ENCODE measurements at regions not wholly inside any gene's neighbourhood (a gene's known extent, or its start where the extent isn't known, plus 50 kb on each side); places are given as distances from the start of the nearest gene placed in this dataset.

DNA sequence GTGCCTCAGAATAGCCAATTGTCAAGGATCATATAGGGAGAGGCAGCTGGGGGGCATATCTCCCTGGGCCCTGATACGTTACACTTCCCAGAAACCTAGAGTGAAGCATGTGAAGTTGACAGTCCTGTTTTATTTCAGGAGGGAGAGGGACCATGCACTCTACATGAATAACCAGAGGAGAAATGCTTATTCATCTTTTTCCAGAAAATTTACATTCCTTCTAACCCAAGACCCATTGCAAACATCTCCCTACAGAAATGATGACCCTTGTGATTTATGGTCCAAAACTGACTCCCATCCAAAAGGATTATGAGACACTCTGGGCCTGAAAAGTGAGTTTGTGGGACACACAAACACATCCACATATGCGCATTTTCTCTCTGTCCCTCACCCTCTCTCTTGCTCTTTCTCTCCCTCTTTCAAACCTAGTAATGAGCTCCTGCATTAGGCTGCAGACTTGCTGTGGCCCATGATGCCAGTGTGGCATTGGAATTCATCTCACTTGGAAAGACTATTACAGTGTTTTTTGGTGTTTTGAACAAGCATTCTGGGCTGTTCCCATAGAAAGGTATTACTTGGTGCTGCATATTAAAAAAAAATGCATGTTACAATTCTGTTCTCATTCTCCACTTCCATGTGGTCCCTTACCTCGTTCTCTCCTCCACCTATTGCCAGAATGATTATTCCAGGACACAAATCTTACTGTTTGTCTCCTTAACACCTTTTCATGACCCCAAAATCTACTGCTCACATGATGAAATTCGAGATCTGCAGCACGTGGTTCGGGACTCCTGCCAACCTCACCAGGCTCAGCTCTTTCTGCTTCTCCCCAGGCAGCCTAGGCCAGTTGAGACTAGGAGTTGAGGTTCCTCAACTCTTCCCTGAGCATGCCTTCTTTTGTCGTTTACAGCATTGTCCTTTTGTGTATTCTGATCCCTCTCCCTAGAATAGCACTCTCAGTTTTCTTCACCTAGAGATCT lies 451.3 kb upstream of the KLF4 start:
- H3K9me3 ChIP-seq, result no peaks in the 10 kb centered on the region
- H3K27ac ChIP-seq, result no peak overlapping the region
- 73 to 83% methylated on average over 7 of the region's 7 CpGs for WGBS, 2 donors
- no peaks in the 10 kb centered on the region for H3K36me3 ChIP-seq
- no peaks in the 10 kb centered on the region for H3K4me1 ChIP-seq
- no peak overlapping the region for H3K4me3 ChIP-seq
- H3K27me3 ChIP-seq, result no peaks in the 10 kb centered on the region
- TF ChIP-seq, protein P1, sequence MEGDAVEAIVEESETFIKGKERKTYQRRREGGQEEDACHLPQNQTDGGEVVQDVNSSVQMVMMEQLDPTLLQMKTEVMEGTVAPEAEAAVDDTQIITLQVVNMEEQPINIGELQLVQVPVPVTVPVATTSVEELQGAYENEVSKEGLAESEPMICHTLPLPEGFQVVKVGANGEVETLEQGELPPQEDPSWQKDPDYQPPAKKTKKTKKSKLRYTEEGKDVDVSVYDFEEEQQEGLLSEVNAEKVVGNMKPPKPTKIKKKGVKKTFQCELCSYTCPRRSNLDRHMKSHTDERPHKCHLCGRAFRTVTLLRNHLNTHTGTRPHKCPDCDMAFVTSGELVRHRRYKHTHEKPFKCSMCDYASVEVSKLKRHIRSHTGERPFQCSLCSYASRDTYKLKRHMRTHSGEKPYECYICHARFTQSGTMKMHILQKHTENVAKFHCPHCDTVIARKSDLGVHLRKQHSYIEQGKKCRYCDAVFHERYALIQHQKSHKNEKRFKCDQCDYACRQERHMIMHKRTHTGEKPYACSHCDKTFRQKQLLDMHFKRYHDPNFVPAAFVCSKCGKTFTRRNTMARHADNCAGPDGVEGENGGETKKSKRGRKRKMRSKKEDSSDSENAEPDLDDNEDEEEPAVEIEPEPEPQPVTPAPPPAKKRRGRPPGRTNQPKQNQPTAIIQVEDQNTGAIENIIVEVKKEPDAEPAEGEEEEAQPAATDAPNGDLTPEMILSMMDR (IDR thresholded peaks at IDR 0.05), result no peak
- TF ChIP-seq POLR2AphosphoS5 (IDR thresholded peaks at IDR 0.05) (no peak), POLR2A (IDR thresholded peaks at IDR 0.05) (no peak), EP300 (IDR thresholded peaks at IDR 0.05) (no peak)
- DNase-seq, result no peak
- no peak for ATAC-seq (ENCODE audit: low FRiP score in 2 of 2)

DNA sequence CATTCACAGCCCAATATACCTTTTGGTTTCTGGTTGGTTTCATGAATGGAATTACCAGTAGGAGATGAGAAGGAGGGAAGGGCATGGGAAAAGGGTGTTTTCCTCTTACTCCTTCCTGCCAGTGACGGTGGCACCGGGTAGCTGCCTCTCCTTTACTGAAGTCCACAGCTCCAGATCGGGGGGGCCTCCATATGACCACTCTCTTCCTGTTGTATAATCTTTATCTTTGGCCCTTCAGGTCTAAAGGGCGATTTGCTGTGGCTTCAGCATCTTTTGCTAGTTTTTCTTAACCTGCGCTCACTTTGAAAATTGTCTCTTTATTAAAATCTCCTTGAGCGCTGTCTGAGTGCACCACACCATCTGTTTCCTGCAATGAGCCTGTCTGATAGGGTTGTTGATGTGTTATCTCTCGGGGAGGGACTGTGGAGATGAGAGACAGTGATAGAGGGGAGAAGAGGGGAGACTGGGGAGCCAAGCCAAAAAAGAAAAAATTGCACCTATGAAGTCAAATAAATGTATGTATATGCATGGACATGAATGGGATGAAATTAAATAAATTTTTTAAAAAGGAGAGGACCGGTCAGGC lies 449.3 kb upstream of the KLF4 start:
- no peak for TF ChIP-seq POLR2AphosphoS5 (IDR thresholded peaks at IDR 0.05)
- TF ChIP-seq, protein P1 (IDR thresholded peaks at IDR 0.05), result no peak
- TF ChIP-seq POLR2A (IDR thresholded peaks at IDR 0.05), result no peak
- no peak for TF ChIP-seq EP300 (IDR thresholded peaks at IDR 0.05)

DNA sequence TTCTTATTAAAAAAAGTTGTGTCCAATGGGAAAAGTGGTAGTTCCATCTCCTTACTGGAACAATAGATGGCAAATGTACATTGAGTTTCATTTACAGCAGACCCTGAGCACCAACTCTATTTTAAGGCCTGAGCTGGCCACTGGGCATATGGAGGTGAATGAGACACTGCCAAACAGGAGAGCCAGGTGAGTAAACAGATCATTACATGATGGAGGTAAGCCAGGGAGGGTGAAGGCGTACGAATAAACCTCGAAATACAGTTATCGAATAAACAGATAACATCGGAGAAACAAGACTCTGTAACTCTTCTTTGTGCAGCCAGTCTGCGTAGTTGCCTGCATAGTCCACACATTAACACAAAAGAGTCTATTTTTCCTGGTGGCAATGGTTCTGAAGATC lies 446.4 kb upstream of the KLF4 start:
- Histone ChIP-seq H3K36me3 (no peaks in the 10 kb centered on the region), H3K4me3 (no peak overlapping the region), H3K27ac (no peak overlapping the region), H3K4me1 (no peaks in the 10 kb centered on the region), H3K27me3 (no peaks in the 10 kb centered on the region), H3K9me3 (no peaks in the 10 kb centered on the region)
- 86 to 87% methylated on average over 6 of the region's 6 CpGs for WGBS, 2 donors
- ATAC-seq (ENCODE audit: low FRiP score in 2 of 2), result no peak
- TF ChIP-seq, protein P1 (IDR thresholded peaks at IDR 0.05), result no peak
- no peak for TF ChIP-seq POLR2AphosphoS5 (IDR thresholded peaks at IDR 0.05)
- no peak for TF ChIP-seq POLR2A (IDR thresholded peaks at IDR 0.05)
- no peak for TF ChIP-seq EP300 (IDR thresholded peaks at IDR 0.05)
- DNase-seq, result no peak

More for the DNA sequence above, 449.3 kb upstream of the KLF4 start:
- 59 to 62% methylated on average over 8 of the region's 8 CpGs for WGBS, 2 donors
- H3K9me3 ChIP-seq, result no peaks in the 10 kb centered on the region
- no peak overlapping the region for H3K27ac ChIP-seq
- no peaks in the 10 kb centered on the region for H3K27me3 ChIP-seq
- H3K36me3 ChIP-seq, result no peaks in the 10 kb centered on the region
- no peaks in the 10 kb centered on the region for H3K4me1 ChIP-seq
- DNase-seq (no peak), ATAC-seq (ENCODE audit: low FRiP score in 2 of 2) (no peak)
- no peak overlapping the region for H3K4me3 ChIP-seq

DNA sequence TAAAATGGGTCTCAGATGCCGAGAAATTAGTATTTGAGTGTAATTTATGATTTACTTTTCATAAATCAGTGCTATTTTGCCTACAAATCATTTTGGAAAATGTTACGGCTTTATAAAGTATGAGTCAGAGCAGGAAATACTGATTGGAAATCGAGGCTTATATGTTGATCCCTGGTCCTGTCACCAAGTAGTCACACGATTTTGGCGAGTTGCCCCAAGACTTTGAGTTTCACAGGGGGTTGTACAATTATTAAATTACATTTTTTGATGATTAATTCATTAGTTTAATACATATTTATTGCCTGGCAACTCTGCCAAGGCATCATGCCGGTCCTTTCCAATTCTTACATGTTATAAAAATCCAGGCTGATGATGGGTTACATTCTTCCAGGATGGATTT lies 443.9 kb upstream of the KLF4 start:
- H3K4me3 ChIP-seq, result no peak overlapping the region
- DNase-seq (no peak), ATAC-seq (ENCODE audit: low FRiP score in 2 of 2) (no peak)
- H3K4me1 ChIP-seq, result no peaks in the 10 kb centered on the region
- H3K27ac ChIP-seq, result no peak overlapping the region
- H3K36me3 ChIP-seq, result no peaks in the 10 kb centered on the region
- H3K9me3 ChIP-seq, result no peaks in the 10 kb centered on the region
- WGBS, 2 donors, result 78 to 86% methylated on average over 6 of the region's 6 CpGs
- TF ChIP-seq POLR2A (IDR thresholded peaks at IDR 0.05) (no peak), EP300 (IDR thresholded peaks at IDR 0.05) (no peak), POLR2AphosphoS5 (IDR thresholded peaks at IDR 0.05) (no peak)
- TF ChIP-seq, protein P1 (IDR thresholded peaks at IDR 0.05), result no peak
- H3K27me3 ChIP-seq, result no peaks in the 10 kb centered on the region
